ENCODE measurements at regions not wholly inside any gene's neighbourhood (a gene's known extent, or its start where the extent isn't known, plus 50 kb on each side); places are given as distances from the start of the nearest gene placed in this dataset.
A peak's percentile ranks its signal among the peaks of the same experiment; 100 is the strongest.
"Not testable (repeated sequence)": the region's sequence is repeated elsewhere in the genome, so short reads cannot be mapped to it uniquely, and the experiment has no call there.

GRCh38 chr14:53260928-53261327, 107.8 kb upstream of the DDHD1 start:
- ATAC-seq: no peak

GRCh38 chr14:53260286-53260685, 107.2 kb upstream of the DDHD1 start:
- no peak for ATAC-seq

- ATAC-seq: no peak
Measured at GRCh38 chr14:53252141-53252540, 99.0 kb upstream of the DDHD1 start.

GRCh38 chr14:53249059-53249458, 95.9 kb upstream of the DDHD1 start:
- ATAC-seq: no peak

GRCh38 chr14:53247596-53248370, 94.7 kb upstream of the DDHD1 start:
- no peak for ATAC-seq

- not testable (repeated sequence) for ATAC-seq
Measured at GRCh38 chr14:53242898-53243297, 89.8 kb upstream of the DDHD1 start.

- no peak for ATAC-seq
Measured at GRCh38 chr14:53237488-53237887, 84.4 kb upstream of the DDHD1 start.

GRCh38 chr14:53236708-53237107, 83.6 kb upstream of the DDHD1 start:
- ATAC-seq: no peak

- no peak for ATAC-seq
Measured at GRCh38 chr14:53231171-53231570, 78.0 kb upstream of the DDHD1 start.

- ATAC-seq: no peak
Measured at GRCh38 chr14:53228966-53229365, 75.8 kb upstream of the DDHD1 start.

- no peak for ATAC-seq
Measured at GRCh38 chr14:53227154-53227718, 74.1 kb upstream of the DDHD1 start.

- ATAC-seq: no peak
Measured at GRCh38 chr14:53226553-53226952, 73.4 kb upstream of the DDHD1 start.

GRCh38 chr14:53220914-53221313, 67.8 kb upstream of the DDHD1 start:
- ATAC-seq: no peak

GRCh38 chr14:53218161-53218560, 65.0 kb upstream of the DDHD1 start:
- ATAC-seq: no peak

GRCh38 chr14:53217316-53217994, 64.3 kb upstream of the DDHD1 start:
- ATAC-seq: peak; percentile 95

- ATAC-seq: not testable (repeated sequence)
Measured at GRCh38 chr14:53216955-53217315, 63.8 kb upstream of the DDHD1 start.

GRCh38 chr14:53216478-53216877, 63.4 kb upstream of the DDHD1 start:
- not testable (repeated sequence) for ATAC-seq

- no peak for ATAC-seq
Measured at GRCh38 chr14:53215101-53215500, 62.0 kb upstream of the DDHD1 start.

GRCh38 chr14:53214384-53214783, 61.3 kb upstream of the DDHD1 start:
- ATAC-seq: no peak

GRCh38 chr14:53213761-53214160, 60.6 kb upstream of the DDHD1 start:
- ATAC-seq: no peak

GRCh38 chr14:53209370-53209769, 56.2 kb upstream of the DDHD1 start:
- ATAC-seq: no peak
